ENCODE measurements at regions not wholly inside any gene's neighbourhood (a gene's known extent, or its start where the extent isn't known, plus 50 kb on each side); places are given as distances from the start of the nearest gene placed in this dataset.

GRCh38 chr12:131578828-131579470 lies 131.9 kb upstream of the SFSWAP start:
- H3K4me3 ChIP-seq (ENCODE audit: control insufficient read depth, low read depth, low read length): no peak overlapping the region
- DNase-seq (ENCODE audit: low read depth): no peak
- no peak for TF ChIP-seq CTCF (IDR thresholded peaks at IDR 0.05; ENCODE audit: control insufficient read depth, insufficient read depth, low read depth, low read length, missing control alignments)

- no peak for DNase-seq (ENCODE audit: low read depth)
- TF ChIP-seq CTCF (IDR thresholded peaks at IDR 0.05; ENCODE audit: control insufficient read depth, insufficient read depth, low read depth, low read length, missing control alignments): no peak
- no peak overlapping the region for H3K4me3 ChIP-seq (ENCODE audit: control insufficient read depth, low read depth, low read length)
Observed at GRCh38 chr12:131583090-131583712, 127.7 kb upstream of the SFSWAP start.

GRCh38 chr12:131586269-131586668 lies 124.6 kb upstream of the SFSWAP start:
- no peak for TF ChIP-seq CTCF (IDR thresholded peaks at IDR 0.05; ENCODE audit: control insufficient read depth, insufficient read depth, low read depth, low read length, missing control alignments)
- no peak overlapping the region for H3K4me3 ChIP-seq (ENCODE audit: control insufficient read depth, low read depth, low read length)
- no peak for DNase-seq (ENCODE audit: low read depth)

- no peak for DNase-seq (ENCODE audit: low read depth)
- no peak overlapping the region for H3K4me3 ChIP-seq (ENCODE audit: control insufficient read depth, low read depth, low read length)
- TF ChIP-seq CTCF (IDR thresholded peaks at IDR 0.05; ENCODE audit: control insufficient read depth, insufficient read depth, low read depth, low read length, missing control alignments): no peak
Observed at GRCh38 chr12:131586761-131587160, 124.1 kb upstream of the SFSWAP start.

- no peak for DNase-seq (ENCODE audit: low read depth)
- TF ChIP-seq CTCF (IDR thresholded peaks at IDR 0.05; ENCODE audit: control insufficient read depth, insufficient read depth, low read depth, low read length, missing control alignments): no peak
- no peak overlapping the region for H3K4me3 ChIP-seq (ENCODE audit: control insufficient read depth, low read depth, low read length)
Observed at GRCh38 chr12:131587565-131587964, 123.3 kb upstream of the SFSWAP start.

- no peak overlapping the region for H3K4me3 ChIP-seq (ENCODE audit: control insufficient read depth, low read depth, low read length)
- DNase-seq (ENCODE audit: low read depth): no peak
- TF ChIP-seq CTCF (IDR thresholded peaks at IDR 0.05; ENCODE audit: control insufficient read depth, insufficient read depth, low read depth, low read length, missing control alignments): no peak
Observed at GRCh38 chr12:131589221-131589897, 121.5 kb upstream of the SFSWAP start.
